Endothelial cell of umbilical vein (primary cell): ENCODE measurements at regions not wholly inside any gene's neighbourhood (a gene's known extent, or its start where the extent isn't known, plus 50 kb on each side); places are given as distances from the start of the nearest gene placed in this dataset.

Experiments used
- BruUV-seq: library from RNA; stranded (reverse); fragments of 400-500 nt; replicated peaks from 2 replicates; lab custom pipeline; 2021; lab: Mats Ljungman, UMichigan
- CTCF ChIA-PET: fragments of 300-600, 350-600 bp; sonication (Branson Sonifier 250); formaldehyde crosslinking; loops from one replicate; lab custom pipeline; 2021; ENCODE audit warnings: antibody characterized with exemption, inconsistent platforms; lab: Charles Lee
- POLR2A ChIA-PET: fragments of 300-600, 350-600 bp; sonication (Branson Sonifier 250); formaldehyde crosslinking; loops from one replicate; lab custom pipeline; 2021; ENCODE audit warnings: antibody characterized with exemption, inconsistent platforms; lab: Charles Lee
- DNase-seq: peaks from one replicate; pipeline ENCODE4 v3.0.0-alpha.2; 2011; ENCODE audit warnings: low read depth, low spot score
- FAIRE-seq: peaks from 2 replicates; lab custom pipeline; 2011; peaks lifted over from hg19 to GRCh38; lab: Jason Lieb, UNC
- H2AFZ ChIP-seq: 2 replicates; pipeline ENCODE4 v1.6.0; 2012; ENCODE audit warnings: low read depth, low read length, control low read depth, inconsistent platforms
- H3K27ac ChIP-seq: 2 replicates; pipeline ENCODE4 v1.5.1; 2011; ENCODE audit warnings: low read depth, mild to moderate bottlenecking, control low read depth, low read length, moderate library complexity; ENCODE audit not compliant: insufficient read depth
- H3K27me3 ChIP-seq, 2 experiments: 2 replicates each; pipeline versions ENCODE4 v1.6.0 to v1.6.1; 2011; ENCODE audit warnings: low read length in 2 of 2, mixed read lengths in 1 of 2; ENCODE audit not compliant: control insufficient read depth in 2 of 2, insufficient read depth in 2 of 2
- H3K36me3 ChIP-seq, 2 experiments: 2 replicates in 1 of 2; 3 replicates in 1 of 2; pipeline ENCODE4 v1.5.1; 2011; ENCODE audit warnings: low read length in 2 of 2, mild to moderate bottlenecking in 1 of 2, moderate library complexity in 1 of 2; ENCODE audit not compliant: control insufficient read depth in 2 of 2, insufficient read depth in 2 of 2; ENCODE audit errors: extremely low read depth in 1 of 2
- H3K4me1 ChIP-seq: 3 replicates; pipeline ENCODE4 v1.5.1; 2011; ENCODE audit warnings: mild to moderate bottlenecking, low read length; ENCODE audit not compliant: control insufficient read depth, insufficient read depth; ENCODE audit errors: extremely low read depth
- H3K4me2 ChIP-seq: 2 replicates; pipeline ENCODE4 v1.6.1; 2011; ENCODE audit warnings: low read length, control low read depth, mixed read lengths; ENCODE audit not compliant: insufficient read depth
- H3K4me3 ChIP-seq, 3 experiments: fragments of 200-600 bp in 1 of 3; sonication (generic), shearing (Covaris generic) in 1 of 3; replicated peaks in 1 of 3; 2 replicates each; pipeline ENCODE4 v1.5.1; 2011 to 2016; ENCODE audit warnings: control low read depth in 3 of 3, low read length in 3 of 3, mild to moderate bottlenecking in 2 of 3, inconsistent platforms in 1 of 3, low read depth in 1 of 3, moderate library complexity in 1 of 3; ENCODE audit not compliant: insufficient read depth in 1 of 3
- H3K79me2 ChIP-seq: 2 replicates; pipeline ENCODE4 v1.6.0; 2012; ENCODE audit warnings: low read length, inconsistent platforms; ENCODE audit not compliant: control insufficient read depth, insufficient read depth
- H3K9ac ChIP-seq: replicated peaks from 2 replicates; pipeline ENCODE3; 2011; ENCODE audit warnings: low read length, control low read depth; ENCODE audit not compliant: insufficient read depth; ENCODE audit errors: extremely low read depth
- H3K9me1 ChIP-seq: replicated peaks from 3 replicates; pipeline ENCODE4 v1.6.0; 2011; ENCODE audit warnings: mild to moderate bottlenecking, low read length; ENCODE audit not compliant: control insufficient read depth, insufficient read depth; ENCODE audit errors: extremely low read depth
- H3K9me3 ChIP-seq: replicated peaks from 2 replicates; pipeline ENCODE4 v1.5.1; 2012; ENCODE audit warnings: low read length, inconsistent platforms; ENCODE audit not compliant: control insufficient read depth, insufficient read depth
- H4K20me1 ChIP-seq: replicated peaks from 2 replicates; pipeline ENCODE3; 2011; ENCODE audit warnings: mild to moderate bottlenecking, low read length; ENCODE audit not compliant: control insufficient read depth, insufficient read depth; ENCODE audit errors: extremely low read depth
- EZH2 ChIP-seq: IDR thresholded peaks from 2 replicates; pipeline ENCODE4 v1.6.1; 2012; ENCODE audit warnings: borderline replicate concordance, low read depth, mild to moderate bottlenecking, moderate library complexity, low read length, inconsistent platforms; ENCODE audit not compliant: severe bottlenecking
- GATA2 ChIP-seq: IDR thresholded peaks from 2 replicates; pipeline ENCODE4 v1.7.0; 2011; ENCODE audit warnings: low read depth, mild to moderate bottlenecking, moderate library complexity, mixed read lengths, low read length; ENCODE audit not compliant: insufficient read length, insufficient read depth
- MYC ChIP-seq: IDR thresholded peaks from one replicate; pipeline ENCODE4 v1.6.1; 2011; ENCODE audit warnings: mild to moderate bottlenecking, low read depth, low read length
- POLR2A ChIP-seq: IDR thresholded peaks from 2 replicates; pipeline ENCODE4 v1.6.1; 2012; ENCODE audit warnings: low read depth, mild to moderate bottlenecking, control low read depth, low read length
- dilution Hi-C: fragments of 300-500 bp; cut with MboI; formaldehyde crosslinking; loops from one replicate; pipeline ENCODE4 v1.15.0; 2019; ENCODE audit warnings: low sequenced_read_pairs; ENCODE audit not compliant: extremely low pct_ligation_motif_present
- intact Hi-C: fragments of 100-400 bp; cut with micrococcal nuclease; formaldehyde crosslinking; loops from one replicate; pipeline ENCODE4 v1.10.0; 2022
- TF ChIP-seq, protein P1 (sequence below), 2 donors: IDR thresholded peaks; 1 replicate in 1 of 2; 2 replicates in 1 of 2; pipeline ENCODE4 v1.5.1; 2011; ENCODE audit warnings: low read length in 2 of 2, mild to moderate bottlenecking in 2 of 2, moderate library complexity in 2 of 2, control low read depth in 1 of 2, inconsistent platforms in 1 of 2, low read depth in 1 of 2; ENCODE audit not compliant: insufficient read depth in 1 of 2; ENCODE audit errors: extremely low read depth in 1 of 2

DNA sequence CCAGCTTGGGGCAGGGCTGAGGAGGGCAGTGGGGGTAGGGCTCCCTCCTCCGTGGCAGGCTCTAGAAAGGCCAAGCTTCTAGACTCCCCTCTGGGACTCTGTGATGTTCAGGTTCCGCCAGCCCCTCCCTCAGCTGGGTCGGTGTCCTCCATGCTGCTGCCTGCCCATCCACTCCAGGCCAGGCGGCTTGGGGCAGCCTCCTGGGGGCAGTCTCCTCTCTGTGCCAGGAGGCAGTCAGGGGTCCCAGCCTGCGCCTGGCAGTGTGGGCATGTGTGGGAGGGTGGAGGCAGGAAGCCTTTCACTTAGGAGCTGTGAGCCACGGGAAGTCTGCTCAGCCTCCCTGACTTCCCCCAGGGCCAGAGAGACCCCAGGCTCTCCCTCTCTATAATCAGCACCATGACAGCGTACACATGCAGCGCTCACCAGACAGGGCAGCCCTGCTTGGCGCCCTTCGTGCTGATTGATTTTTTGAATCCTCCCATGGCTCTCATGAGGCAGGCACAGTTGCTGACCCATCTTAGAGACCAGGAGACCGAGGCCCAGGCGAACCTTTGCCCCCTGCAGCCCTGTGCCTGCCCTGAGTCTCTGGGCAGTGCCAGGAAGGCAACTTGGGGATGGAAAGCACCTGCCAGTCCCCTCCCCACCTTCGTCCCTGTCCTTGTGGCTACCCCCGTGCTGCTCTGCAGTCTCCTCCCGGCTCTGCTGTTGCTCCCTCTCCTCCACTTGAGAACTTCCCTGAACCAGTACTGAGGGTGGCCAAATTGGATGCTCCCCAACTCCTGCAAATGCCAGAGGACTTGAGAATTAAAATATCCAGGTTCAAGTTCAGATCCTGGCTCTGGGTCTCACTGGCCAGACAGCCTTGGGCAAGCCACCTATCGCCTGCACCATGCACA is 234.7 kb upstream of the GSE1 start:
- Histone ChIP-seq H3K27ac (no peak overlapping the region), H3K4me2 (no peak overlapping the region), H3K9me1 (no peaks in the 10 kb centered on the region), H3K4me1 (no peaks in the 10 kb centered on the region), H3K27me3 (no peaks in the 10 kb centered on the region), H3K9me3 (no peaks in the 10 kb centered on the region), H3K36me3 (no peaks in the 10 kb centered on the region), H3K4me3 (no peak overlapping the region), H4K20me1 (no peaks in the 10 kb centered on the region), H3K79me2 (no peaks in the 10 kb centered on the region), H3K9ac (no peak overlapping the region), H2AFZ (no peak overlapping the region)
- no peak for DNase-seq
- TF ChIP-seq GATA2 (no peak), MYC (no peak), POLR2A (no peak), EZH2 (no peak)
- TF ChIP-seq, protein P1, sequence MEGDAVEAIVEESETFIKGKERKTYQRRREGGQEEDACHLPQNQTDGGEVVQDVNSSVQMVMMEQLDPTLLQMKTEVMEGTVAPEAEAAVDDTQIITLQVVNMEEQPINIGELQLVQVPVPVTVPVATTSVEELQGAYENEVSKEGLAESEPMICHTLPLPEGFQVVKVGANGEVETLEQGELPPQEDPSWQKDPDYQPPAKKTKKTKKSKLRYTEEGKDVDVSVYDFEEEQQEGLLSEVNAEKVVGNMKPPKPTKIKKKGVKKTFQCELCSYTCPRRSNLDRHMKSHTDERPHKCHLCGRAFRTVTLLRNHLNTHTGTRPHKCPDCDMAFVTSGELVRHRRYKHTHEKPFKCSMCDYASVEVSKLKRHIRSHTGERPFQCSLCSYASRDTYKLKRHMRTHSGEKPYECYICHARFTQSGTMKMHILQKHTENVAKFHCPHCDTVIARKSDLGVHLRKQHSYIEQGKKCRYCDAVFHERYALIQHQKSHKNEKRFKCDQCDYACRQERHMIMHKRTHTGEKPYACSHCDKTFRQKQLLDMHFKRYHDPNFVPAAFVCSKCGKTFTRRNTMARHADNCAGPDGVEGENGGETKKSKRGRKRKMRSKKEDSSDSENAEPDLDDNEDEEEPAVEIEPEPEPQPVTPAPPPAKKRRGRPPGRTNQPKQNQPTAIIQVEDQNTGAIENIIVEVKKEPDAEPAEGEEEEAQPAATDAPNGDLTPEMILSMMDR (IDR thresholded peaks at IDR 0.05; ENCODE audit: extremely low read depth in 1 of 2, insufficient read depth in 1 of 2, low read depth in 1 of 2, low read length in 2 of 2): no peak
- dilution Hi-C loops (no loop called here), intact Hi-C loops (no loop called here)
- BruUV-seq: no TSS peak
- CTCF ChIA-PET: interaction anchor here (1.8 kb wide), 1 partner anchor 38 kb away, joined by 4 read pairs; no protein-coding TSS in a partner anchor
- FAIRE-seq: no peak
- POLR2A ChIA-PET: no interaction called here
